ENCODE measurements at regions not wholly inside any gene's neighbourhood (a gene's known extent, or its start where the extent isn't known, plus 50 kb on each side); places are given as distances from the start of the nearest gene placed in this dataset.

DNA sequence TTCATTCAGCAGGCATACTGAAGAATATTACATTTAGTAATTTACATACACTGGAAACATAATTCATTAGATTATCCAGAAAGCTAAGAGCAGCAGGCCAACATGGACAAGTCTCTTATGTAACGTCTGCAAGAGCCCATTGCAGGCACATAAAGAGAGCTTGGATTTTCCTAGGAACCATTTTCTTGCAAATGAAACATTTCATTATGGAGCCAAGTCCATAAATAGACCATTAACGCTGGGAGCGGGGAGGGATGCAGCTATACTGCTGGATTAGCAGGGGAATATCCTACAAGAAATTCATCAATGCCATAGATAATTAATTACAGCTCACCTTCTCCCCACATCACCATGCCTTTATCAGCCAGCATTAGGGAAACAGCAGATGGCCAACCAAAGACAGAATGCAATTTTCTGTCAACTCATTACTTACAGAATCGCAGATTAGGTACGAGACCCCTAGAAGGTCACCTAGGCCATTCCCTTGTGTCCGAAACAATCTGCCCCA is 170.4 kb downstream of the C1D start:
- Histone ChIP-seq H3K79me2 (ENCODE audit: insufficient read depth, low read length) (no peaks in the 10 kb centered on the region), H3K9ac (ENCODE audit: insufficient read depth, low read length, poor library complexity, severe bottlenecking) (no peak overlapping the region), H4K20me1 (ENCODE audit: insufficient read depth, low read length) (no peaks in the 10 kb centered on the region), H3K27ac (ENCODE audit: low read depth in 1 of 2, low read length in 2 of 2) (no peak overlapping the region), H3K4me1 (ENCODE audit: control insufficient read depth in 1 of 2, insufficient read depth in 2 of 2, low read length in 2 of 2) (no peaks in the 10 kb centered on the region), H3K4me3 (replicated peaks in 1 of 3; ENCODE audit: low read depth in 2 of 3, low read length in 3 of 3) (no peak overlapping the region), H3K9me3 (replicated peaks in 1 of 2; ENCODE audit: control insufficient read depth in 1 of 2, insufficient read depth in 1 of 2, low read length in 2 of 2) (no peaks in the 10 kb centered on the region), H3K36me3 (replicated peaks in 1 of 2; ENCODE audit: control insufficient read depth in 1 of 2, insufficient read depth in 2 of 2, low read length in 2 of 2) (no peaks in the 10 kb centered on the region), H3K4me2 (replicated peaks; ENCODE audit: extremely low read depth, low read length, poor library complexity, severe bottlenecking) (no peak overlapping the region), H3K27me3 (ENCODE audit: control insufficient read depth in 2 of 2, insufficient read depth in 2 of 2, low read length in 2 of 2) (no peaks in the 10 kb centered on the region), H2AFZ (ENCODE audit: insufficient read depth, low read depth, low read length, poor library complexity, severe bottlenecking) (no peak overlapping the region)
- 97% methylated on average over 4 of the region's 6 CpGs for WGBS (ENCODE audit: insufficient coverage)
- Mint-ChIP-seq H3K4me1 (no peaks in the 10 kb centered on the region), H3K36me3 (no peaks in the 10 kb centered on the region), H3K27ac (no peak overlapping the region), H3K9me3 (peaks cover 0 to 4% (median 2%) of the 10 kb centered on the region in 7 donors), H3K4me3 (no peak overlapping the region), H3K27me3 (ENCODE audit: low read depth in 3 of 3) (peaks cover 0 to 6% (median 1%) of the 10 kb centered on the region in 3 donors)
- DNase-seq: no peak
- intact Hi-C loops (cut with micrococcal nuclease): no loop called here
- TF ChIP-seq, protein P1, sequence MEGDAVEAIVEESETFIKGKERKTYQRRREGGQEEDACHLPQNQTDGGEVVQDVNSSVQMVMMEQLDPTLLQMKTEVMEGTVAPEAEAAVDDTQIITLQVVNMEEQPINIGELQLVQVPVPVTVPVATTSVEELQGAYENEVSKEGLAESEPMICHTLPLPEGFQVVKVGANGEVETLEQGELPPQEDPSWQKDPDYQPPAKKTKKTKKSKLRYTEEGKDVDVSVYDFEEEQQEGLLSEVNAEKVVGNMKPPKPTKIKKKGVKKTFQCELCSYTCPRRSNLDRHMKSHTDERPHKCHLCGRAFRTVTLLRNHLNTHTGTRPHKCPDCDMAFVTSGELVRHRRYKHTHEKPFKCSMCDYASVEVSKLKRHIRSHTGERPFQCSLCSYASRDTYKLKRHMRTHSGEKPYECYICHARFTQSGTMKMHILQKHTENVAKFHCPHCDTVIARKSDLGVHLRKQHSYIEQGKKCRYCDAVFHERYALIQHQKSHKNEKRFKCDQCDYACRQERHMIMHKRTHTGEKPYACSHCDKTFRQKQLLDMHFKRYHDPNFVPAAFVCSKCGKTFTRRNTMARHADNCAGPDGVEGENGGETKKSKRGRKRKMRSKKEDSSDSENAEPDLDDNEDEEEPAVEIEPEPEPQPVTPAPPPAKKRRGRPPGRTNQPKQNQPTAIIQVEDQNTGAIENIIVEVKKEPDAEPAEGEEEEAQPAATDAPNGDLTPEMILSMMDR (IDR thresholded peaks at IDR 0.05): no peak

DNA sequence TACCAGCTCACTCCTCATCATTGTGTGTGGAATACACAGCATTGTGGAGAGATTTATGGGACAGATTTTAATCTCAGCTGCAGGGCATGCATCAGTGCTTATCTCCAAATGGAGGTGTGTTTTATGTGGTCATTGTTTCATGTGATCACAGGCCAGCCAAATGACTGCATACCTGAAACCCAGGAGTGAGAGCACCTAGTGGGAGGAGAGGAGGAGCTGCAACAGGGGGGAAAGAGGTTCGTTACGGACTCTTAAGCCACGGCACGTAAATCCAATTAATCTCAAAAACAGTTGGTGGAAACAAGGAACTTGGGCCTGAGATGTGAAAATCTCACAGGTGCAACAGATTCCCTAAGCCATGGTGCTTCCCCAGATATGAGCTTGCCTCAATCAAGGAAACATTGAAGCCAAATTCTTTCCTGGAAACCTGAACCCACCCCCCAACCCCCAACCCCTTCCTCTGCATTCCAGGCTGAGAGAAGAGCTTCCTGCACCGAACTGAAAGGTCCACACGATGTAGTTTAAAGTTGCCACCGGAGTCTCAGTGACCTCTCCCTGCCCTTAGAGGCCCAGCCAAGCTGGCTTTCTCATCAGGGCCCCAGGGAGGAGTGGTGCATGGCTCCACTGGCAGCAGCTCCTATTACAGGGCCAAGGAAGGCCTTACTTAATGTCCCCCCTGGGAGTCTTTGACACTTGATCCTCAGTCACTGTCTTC is 167.4 kb downstream of the C1D start:
- Histone ChIP-seq H3K4me1 (ENCODE audit: control insufficient read depth in 1 of 2, insufficient read depth in 2 of 2, low read length in 2 of 2) (no peaks in the 10 kb centered on the region), H3K9me3 (replicated peaks in 1 of 2; ENCODE audit: control insufficient read depth in 1 of 2, insufficient read depth in 1 of 2, low read length in 2 of 2) (no peaks in the 10 kb centered on the region), H2AFZ (ENCODE audit: insufficient read depth, low read depth, low read length, poor library complexity, severe bottlenecking) (no peak overlapping the region), H3K79me2 (ENCODE audit: insufficient read depth, low read length) (no peaks in the 10 kb centered on the region), H3K27ac (ENCODE audit: low read depth in 1 of 2, low read length in 2 of 2) (no peak overlapping the region), H3K9ac (ENCODE audit: insufficient read depth, low read length, poor library complexity, severe bottlenecking) (no peak overlapping the region), H3K4me3 (replicated peaks in 1 of 3; ENCODE audit: low read depth in 2 of 3, low read length in 3 of 3) (no peak overlapping the region), H4K20me1 (ENCODE audit: insufficient read depth, low read length) (no peaks in the 10 kb centered on the region), H3K27me3 (ENCODE audit: control insufficient read depth in 2 of 2, insufficient read depth in 2 of 2, low read length in 2 of 2) (no peaks in the 10 kb centered on the region), H3K36me3 (replicated peaks in 1 of 2; ENCODE audit: control insufficient read depth in 1 of 2, insufficient read depth in 2 of 2, low read length in 2 of 2) (no peaks in the 10 kb centered on the region), H3K4me2 (replicated peaks; ENCODE audit: extremely low read depth, low read length, poor library complexity, severe bottlenecking) (no peak overlapping the region)
- Mint-ChIP-seq H3K9me3 (peaks cover 0 to 4% (median 1%) of the 10 kb centered on the region in 7 donors), H3K4me3 (no peak overlapping the region), H3K27ac (no peak overlapping the region), H3K27me3 (ENCODE audit: low read depth in 3 of 3) (peaks cover 0 to 10% (median 1%) of the 10 kb centered on the region in 3 donors), H3K4me1 (no peaks in the 10 kb centered on the region), H3K36me3 (no peaks in the 10 kb centered on the region)
- intact Hi-C loops (cut with micrococcal nuclease): no loop called here
- DNase-seq: no peak
- TF ChIP-seq, protein P1 (IDR thresholded peaks at IDR 0.05): no peak
- WGBS (ENCODE audit: insufficient coverage): 29% methylated on average over 7 of the region's 7 CpGs
